ENCODE measurements at regions not wholly inside any gene's neighbourhood (a gene's known extent, or its start where the extent isn't known, plus 50 kb on each side); places are given as distances from the start of the nearest gene placed in this dataset.
"Not testable (repeated sequence)": the region's sequence is repeated elsewhere in the genome, so short reads cannot be mapped to it uniquely, and the experiment has no call there.

DNA sequence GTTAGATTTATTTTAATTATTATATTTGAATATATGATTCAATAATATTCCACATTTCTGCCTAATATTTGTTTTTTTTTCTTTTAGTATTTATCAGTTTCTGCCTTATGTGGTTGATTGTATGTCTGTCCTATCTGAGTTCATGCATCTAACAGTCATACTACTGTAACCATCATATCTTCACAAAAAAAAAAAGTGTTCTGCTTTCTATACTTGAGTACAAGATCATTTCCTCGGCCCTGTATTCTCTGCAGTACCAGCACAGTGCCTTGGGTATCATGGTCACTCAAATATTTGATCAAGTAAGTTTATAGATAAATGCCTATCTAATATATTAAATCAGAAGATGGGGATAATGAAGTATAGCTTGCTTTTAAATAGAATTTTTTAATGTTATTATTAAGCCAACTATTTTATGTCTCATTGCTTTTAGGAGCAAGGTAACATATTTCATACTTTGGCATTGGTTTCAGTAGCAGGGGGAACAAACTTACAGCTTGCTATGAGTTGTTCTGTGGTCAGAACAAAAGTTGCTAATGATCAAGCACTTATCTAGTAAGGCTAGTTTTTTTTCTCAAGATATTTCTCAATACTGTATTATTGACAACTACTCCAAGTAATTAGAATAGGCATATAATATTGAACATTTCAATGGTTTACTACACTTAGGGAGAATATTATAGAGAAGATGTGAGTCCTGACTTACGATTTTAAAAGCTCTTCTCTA, 290.5 kb upstream of the FBXO33 start:
- no peak for DNase-seq

DNA sequence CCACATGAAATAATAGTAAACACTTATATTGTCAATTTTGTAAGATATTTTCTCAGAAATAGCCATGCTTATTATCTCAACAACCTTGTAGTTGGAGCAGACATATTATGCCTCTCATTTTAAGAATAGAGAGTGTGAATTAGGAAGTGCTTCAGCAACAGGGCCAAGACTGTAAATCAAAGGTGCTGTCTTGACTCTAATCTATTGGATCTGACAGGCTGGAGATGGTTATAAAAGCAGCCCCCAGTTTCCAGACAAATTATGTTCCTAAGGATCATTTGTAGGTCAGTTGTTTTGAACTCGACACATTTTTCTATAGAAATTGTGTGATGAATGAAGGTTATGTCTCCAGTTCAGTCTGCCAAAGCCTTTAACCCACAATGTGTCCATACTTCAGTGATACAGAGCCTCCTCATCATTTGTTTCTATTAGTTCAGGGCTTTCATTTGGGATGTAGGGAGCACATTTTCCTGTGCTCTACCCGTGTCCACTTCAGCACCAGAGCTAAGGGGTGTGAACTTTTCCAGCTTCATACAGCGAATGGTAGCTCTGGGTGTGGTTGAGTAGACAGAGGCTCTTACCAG, 284.8 kb upstream of the FBXO33 start:
- DNase-seq: no peak

DNA sequence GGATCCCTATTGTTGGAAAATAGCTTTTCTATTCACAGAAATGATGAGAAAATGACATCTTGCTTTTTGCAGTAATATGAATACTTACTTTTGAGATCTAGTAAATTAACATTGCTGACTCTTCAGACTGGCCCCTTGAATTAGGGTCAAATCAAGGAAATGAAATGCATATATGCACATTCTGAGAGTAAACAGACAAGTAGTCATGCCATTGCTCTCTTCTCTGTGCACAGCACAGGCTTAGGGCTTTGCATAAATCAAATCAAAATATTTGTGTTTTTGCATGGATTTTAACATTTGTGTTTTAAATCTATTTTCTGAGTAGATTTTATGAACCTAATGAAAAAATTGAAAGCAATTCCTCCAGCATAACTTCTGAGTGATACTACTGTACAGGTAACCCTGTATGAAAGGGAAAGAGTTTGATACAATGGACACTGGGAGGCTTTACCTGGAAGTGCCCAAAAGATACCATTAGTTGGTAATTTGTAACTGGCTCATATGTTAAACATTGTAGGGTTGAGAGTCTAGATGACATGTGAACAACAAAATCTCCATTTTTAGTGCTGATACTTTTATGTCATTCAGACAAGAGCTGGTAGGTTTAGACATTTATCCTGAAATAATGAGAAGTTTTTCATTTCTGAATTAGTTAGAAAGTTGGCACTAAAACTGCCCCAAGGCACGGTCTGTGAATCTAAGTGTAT, 280.2 kb upstream of the FBXO33 start:
- no peak for DNase-seq

DNA sequence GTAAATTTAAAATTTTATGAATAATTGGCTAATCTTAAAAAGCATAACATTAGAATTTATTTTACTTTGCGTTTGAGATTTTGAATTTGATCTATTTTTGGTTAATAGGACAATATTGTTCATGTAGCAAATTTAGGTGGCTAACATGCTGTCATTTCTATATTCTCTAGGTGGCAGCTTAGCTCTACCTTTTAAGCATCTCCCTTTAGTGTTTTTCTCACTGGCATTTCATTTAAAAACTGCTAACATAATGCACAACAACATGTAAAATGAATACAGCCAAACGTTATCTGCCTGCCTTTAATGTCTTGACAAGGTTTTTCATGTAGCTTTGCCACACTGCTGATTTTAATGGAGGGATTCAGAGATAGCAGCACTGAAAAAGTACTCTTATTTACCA, 272.4 kb upstream of the FBXO33 start:
- DNase-seq: no peak

DNA sequence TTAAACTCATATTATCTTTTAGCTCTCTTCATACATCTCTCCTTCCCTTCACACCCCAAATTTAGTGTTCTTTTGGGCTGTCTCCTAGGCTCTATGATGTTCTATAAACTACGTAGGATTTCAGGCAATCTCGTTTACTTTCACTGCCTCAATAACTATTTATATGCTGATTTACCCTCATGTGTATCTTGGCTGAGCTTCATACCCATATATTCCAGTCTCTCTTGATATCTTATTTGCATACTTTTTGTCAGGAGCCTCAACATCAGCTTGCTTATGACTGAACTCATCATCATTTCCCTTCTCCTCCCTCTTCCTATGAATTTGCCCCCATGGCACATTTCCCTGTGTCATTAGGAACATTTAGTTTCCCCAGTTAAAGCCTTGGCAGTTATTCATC, 262.1 kb upstream of the FBXO33 start:
- DNase-seq: no peak

DNA sequence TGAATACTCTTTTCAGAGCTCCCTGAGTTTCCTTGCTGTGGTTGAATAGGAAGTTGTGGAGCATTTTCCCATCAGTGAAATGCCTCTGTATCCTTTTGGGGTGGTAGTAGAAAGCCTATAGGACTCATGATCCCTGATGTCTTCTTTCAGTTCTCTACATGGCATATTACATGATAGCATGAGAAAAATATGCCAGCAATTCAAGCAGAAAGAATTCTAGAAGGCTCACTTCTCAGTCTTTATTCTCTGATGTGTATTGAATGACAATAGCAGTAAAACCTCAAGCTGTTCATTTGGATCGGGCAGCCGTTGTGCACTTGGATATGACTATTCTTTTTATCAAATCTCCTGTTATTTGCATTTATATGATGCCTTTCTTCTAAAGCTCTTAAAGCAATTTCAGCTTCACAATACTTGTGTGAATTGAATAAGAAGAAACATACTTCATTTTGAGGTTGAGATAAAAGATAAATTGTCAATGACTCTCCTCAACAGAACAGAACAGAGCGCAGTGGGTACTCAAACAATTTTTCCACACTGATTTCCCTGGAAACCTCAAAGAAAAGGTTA, 251.5 kb upstream of the FBXO33 start:
- DNase-seq: no peak

DNA sequence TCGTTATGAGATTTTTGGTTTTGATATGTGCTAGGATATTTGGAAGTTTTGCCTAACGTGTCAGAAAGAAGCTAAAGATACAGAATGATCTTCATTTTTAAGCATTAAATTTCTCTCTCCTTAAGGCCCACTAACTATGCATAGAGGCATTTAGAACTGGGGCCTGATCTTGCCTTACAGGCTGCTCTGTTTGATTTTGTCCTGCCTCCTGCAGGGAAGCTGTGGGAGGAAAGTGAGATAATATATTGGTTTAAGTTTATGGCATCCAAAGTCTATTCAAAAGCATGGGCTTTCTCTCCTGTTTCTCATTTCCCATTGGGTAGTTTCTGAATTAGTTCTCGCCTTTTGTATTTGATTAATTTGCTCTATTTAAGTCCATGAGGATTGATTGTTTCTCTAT, 250.3 kb upstream of the FBXO33 start:
- no peak for DNase-seq

DNA sequence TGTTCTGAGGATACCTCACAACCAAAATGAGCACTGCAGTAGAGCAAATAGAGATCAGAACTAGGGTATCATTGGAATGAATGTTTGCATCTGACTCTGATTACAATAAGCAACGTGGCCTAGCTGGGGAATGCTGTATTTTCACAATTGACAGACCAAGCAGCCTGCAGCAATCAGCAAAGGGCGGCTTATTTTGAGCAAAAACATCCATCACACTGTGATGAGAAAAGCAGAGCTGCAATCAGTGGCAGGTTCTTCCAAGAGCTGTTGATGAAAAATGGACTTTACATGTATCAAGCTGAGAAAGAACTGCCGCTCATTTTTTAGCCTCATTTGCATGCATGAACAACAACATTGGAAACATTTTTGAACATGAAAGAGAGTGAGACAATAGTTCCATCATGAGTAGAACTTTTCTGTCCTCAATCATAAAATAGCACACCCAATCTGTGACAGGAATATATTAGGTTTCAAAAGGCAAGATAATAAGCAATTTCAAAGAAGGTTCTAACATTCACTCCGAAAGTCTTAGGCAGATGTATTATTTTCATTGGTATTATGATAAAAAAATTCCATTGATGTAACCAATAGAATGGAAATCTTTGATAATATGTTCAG, 249.7 kb upstream of the FBXO33 start:
- DNase-seq: no peak

DNA sequence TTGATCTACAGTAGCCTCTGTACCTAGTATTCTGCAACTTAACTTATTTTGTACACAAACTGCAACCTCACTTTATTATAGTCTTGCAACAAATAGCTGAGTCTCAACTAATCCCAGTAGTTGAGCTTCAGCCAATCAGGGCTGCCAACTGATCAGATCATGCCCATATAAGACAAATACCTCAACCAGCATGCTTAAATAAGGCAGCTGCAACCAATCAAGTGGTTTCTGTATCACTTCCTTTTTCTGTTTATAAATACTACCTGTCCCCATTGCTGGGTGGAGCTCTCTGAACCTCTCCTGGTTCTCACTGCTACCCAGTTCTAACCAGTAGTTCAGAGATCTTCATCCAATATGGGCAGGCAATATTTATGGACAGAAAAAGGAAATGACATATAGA, 248.5 kb upstream of the FBXO33 start:
- no peak for DNase-seq

DNA sequence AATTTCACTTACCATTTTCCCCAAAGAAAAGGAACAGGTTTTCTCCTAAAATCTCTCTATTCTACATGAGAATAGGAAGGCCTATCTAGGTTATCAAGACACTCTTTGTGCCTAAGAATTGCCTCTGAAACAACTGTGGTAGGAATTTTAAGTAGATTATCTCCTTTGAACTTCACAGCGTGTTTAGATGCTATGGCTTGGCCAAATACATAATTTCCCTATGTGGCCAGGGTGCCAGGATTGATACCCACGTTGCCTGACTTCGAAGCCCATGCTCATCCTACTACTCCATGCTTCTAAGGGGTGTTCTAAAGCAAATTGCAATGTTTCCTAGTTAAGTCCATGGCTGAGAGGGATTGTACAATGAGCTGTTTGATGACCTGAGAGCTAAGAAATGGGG, 241.5 kb upstream of the FBXO33 start:
- DNase-seq: no peak

DNA sequence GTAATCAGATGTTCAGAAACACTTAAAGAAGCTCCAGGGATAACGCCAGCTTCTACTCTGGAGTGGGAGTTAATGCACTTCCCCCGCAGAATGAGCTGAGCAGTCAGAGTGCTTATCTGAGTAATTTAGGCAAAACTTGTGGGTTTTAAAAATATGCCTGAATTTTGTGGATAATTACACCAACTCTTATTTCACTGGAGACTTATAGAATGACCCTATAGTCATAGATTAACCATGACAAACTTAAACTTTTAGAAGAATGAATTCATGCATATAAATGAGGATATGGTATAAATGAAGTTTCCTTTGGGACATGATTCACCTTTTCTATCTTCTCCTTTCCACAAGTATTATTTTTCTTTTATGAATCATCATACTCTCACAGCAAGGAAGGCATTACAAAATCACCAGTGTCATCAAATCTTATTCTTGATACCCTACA, 241.1 kb upstream of the FBXO33 start:
- no peak for DNase-seq

DNA sequence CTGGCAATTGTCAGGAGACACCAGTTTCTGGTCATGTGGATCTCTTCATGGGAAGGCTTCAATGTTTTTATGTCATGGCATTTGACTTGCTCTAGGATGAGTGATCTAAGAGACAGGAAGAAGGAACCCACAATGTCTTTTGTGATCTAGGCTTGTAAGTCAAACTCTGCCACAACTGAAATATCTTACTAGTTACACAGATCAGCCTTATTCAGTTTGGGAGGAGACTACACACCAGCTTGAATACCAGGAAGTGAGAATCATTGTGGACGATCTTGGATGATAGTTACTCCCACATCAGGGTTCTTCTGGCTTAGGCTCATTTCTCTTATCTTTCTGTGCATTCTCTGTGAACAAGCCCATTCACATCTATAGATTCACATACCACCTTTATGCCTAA, 236.2 kb upstream of the FBXO33 start:
- DNase-seq: no peak

DNA sequence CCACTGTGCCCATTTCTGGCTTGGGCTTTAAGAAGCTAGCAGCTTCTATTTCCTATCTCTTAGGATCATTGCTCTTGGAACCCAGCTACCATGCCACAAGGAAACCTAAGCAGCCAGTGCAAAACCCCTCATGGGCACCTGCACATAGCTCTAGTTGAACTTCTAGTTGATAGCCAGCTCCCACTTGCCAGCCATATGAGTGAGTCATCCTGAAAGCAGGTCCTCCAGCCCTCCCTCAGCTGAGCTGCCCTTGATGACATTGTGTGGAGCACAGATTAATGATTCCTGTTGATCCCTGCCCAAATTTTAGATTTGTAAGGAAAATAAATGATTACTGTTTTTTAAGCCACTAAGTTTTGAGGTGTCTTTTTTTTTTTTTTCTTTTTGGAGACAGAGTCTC, 234.2 kb upstream of the FBXO33 start:
- DNase-seq: no peak

DNA sequence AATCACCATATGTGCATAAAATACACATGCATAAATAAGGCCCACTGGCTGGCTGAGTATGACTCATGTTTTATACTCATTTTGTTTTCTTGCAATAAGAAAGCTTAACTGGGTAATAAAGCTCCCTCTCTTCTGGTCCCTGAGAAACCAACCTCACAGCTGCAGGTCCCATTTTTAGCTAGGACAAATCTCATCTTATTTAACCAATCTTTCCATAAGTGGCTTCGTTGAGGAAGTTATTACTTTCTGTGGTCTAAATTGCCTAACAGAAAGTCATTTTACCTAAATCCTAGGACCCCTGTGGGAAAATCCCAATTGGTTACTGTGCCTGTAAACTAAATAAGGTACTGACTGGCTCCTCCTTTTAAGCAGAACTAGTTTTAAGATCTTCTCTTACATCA, 232.8 kb upstream of the FBXO33 start:
- no peak for DNase-seq

DNA sequence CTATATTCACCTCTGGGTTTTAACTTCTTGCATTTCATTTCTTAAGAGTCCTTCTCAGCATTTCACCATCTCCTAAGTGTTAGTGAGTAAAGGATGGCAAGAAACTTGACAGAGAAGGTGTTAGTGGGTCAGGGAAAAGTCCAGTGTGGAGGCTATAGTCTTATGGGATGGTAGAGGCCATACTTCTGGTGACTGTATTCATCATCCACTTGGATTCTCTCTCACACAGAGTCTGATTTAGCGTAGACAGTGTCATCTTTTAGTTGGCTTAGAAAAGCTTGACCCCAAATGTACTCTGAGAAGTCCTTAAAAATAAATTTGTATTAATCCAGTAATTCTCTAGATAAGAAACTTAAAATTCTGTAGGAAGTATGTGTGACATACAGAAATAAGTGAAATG, 232.4 kb upstream of the FBXO33 start:
- no peak for DNase-seq

DNA sequence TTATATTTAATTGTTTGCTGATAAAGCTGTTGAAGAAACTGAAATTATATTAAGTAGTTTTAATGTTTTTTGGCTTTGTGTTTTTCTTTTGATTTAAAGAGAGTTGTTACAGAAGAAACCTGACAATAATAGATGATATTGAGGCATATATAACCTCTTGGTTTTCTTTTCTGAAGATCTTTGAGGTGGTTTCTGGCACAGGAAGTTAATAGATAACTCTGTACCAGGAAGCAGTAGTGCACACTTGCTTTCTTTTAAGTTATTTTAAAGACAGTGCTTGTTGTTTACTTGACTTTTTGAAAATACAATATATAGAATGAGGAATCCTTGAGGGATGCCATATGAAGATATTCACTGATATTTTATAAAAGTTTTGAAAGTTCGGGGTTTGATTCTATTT, 209.0 kb upstream of the FBXO33 start:
- DNase-seq: no peak

DNA sequence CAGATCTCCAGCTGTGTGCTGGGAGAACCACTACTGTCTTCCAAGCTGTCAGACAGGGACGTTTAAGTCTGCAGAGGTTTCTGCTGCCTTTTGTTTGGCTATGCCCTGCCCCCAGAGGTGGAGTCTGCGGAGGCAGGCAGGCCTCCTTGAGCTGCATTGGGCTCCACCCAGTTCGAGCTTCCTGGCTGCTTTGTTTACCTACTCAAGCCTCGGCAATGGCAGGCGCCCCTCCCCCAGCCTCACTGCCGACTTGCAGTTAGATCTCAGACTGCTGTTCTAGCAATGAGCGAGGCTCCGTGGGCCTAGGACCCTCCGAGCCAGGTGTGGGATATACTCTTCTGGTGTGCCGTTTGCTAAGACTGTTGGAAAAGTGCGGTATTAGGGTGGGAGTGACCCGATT, 206.8 kb upstream of the FBXO33 start:
- not testable (repeated sequence) for DNase-seq

DNA sequence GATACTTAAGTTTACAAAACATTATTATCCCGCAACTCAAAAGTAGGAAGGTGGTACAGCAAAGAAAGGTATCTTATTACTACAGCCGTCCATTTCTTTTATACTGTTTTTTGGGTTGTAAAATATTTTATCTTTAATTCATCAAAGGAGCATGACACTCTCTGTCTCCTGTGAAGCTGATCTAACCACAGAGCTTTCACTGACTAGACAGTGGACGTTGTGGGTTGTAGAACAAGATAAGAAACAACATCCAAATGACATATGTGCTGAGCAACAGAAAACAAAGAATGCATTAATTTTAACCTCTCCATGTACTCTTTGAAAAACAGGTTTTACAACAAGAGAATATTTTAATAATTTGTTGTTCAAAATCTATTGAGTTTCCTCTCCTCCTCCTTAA, 195.9 kb upstream of the FBXO33 start:
- DNase-seq: no peak

DNA sequence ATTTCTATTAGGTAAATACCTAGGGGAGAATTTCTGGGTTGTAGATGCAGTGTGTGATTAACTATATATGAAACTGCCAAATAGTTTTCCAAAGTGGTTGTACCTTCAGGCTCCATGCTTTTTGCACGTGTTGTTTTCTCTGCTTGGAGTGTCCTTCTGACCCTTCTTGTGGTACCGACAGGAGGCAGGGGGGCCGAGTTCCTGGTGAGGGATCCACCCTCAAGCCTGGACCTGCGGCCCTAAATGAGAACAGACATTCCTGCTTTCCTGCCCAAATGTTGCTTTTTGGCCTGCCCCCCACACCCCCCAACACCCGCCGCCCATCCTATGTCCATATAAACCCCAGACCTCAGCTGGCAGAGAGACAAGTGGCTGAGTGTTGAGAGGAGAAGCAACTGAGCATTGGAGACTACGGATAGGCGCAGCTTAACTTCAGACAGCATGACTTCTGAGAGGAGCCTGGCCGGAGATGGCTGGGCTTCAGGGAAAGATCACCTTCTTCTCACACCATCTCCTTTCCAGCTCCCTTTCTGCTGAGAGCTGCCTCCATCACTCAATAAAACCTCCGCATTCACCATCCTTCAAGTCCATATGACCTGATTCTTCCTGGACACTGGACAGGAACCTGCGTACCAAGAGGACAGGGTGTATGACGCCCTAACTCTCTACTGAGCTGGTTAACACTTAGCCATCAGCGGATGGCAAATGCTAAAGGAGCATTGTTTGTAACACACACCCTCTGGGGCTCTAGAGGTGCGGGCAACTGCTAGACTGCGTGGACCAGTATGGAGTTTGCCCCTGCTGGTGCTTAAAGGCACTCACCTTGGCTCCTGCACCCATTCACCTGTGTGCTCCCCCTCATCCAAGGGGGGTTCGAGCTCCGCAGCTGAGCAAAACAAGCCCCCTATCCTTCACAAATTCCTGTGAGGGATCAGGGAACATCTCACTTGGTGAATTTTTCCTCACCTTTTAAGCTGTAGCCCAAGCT, 194.7 kb upstream of the FBXO33 start:
- no peak for DNase-seq

DNA sequence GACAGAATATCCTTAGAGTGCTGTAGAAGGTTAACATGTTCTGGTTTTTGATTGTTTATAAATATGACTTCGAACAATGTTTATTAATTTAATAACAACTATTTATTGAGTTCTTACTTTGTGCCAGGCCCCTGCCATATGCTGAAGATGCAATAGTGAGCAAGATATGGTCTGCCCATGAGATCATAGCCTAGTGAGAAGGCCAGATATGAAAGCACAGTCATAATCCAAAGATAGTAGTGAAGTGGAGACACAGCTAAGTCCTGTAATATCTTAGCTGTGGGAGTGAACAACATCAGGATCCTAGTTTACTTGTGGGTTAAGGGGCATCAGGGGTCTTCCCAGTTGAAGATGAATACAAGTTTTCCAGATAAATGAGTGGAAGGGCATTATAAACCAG, 189.4 kb upstream of the FBXO33 start:
- DNase-seq: no peak

DNA sequence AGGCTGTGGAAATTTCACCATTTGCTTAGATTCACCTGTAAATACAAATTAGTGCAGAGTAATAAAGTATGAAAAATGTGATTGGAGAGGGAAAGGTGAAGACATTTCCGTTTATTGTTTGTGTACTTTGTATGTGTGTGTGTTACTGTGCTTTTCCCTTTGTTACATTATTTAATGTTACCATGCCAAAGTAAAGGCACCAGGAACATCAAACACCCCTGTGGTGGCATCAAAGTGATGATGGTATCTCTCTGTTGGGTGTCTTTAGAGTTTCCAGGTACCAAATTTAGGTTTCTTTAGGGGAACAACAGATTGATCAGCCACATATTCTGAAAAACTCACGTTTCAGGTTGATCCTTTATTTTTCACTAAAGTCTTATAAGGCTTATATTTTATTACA, 189.0 kb upstream of the FBXO33 start:
- DNase-seq: no peak

DNA sequence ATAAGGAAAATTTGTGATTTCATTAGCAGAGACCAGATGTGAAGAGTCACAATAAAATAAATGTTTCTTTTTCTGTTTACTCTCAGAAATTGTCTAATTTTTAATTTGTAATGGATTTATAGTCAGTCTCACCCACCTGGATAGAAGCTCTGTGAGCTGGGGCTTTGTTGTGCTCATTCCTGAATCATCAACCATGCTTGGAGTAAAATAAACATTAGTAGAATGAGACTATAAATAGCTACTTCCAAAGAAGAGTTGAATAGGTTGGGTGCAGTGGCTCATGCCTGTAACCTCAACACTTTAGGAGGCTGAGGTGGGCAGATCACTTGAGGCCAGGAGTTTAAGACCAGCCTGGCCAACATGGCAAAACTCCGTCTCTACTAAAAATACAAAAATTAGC, 185.3 kb upstream of the FBXO33 start:
- no peak for DNase-seq

Measured in SHP77 (cell line).